Cardiac fibroblast (primary cell): ENCODE measurements at regions not wholly inside any gene's neighbourhood (a gene's known extent, or its start where the extent isn't known, plus 50 kb on each side); places are given as distances from the start of the nearest gene placed in this dataset.

Experiments used
- DNase-seq, 2 donors: peaks; one replicate each; pipeline versions ENCODE4 v3.0.0 to v3.0.0-alpha.2; 2010; ENCODE audit warnings: low read depth in 2 of 2
- H3K4me3 ChIP-seq, 2 donors: replicated peaks in 1 of 2; 1 replicate in 1 of 2; 2 replicates in 1 of 2; pipeline ENCODE4 v1.5.1; 2011; ENCODE audit warnings: low read depth in 2 of 2, low read length in 2 of 2, mild to moderate bottlenecking in 2 of 2, moderate library complexity in 1 of 2
- TF ChIP-seq, protein P1 (sequence below): IDR thresholded peaks from one replicate; pipeline ENCODE4 v1.5.1; 2011; ENCODE audit warnings: low read depth, mild to moderate bottlenecking, low read length, inconsistent platforms

DNA sequence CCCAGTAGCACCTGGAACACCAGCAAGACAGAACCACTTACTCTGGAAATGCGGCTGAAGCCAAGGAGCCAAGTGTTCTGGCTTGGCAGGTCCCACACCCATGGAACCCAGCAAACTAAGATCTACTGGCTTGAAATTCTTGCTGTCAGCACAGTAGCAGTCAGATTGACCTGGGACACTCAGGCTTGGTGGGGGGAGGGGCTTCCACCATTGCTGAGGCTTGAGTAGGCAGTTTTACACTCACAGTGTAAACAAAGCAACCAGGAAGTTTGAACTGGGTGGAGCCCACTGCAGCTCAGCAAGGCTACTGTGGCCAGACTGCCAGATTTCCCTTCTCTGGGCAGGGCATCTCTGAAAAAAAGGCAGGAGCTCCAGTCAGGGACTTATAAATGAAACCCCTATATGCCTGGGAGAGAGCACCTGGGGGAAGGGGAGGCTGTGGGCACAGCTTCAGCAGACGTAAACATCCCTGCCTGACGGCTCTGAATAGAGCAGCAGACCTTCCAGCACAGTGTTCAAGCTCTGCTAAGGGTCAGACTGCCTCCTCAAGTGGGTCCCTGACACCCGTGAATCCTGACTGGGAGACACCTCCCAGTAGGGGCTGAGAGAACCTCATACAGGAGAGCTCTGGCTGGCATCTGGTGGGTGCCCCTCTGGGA, 121.2 kb downstream of the MTERF1 start:
- no peak overlapping the region for H3K4me3 ChIP-seq
- TF ChIP-seq, protein P1, sequence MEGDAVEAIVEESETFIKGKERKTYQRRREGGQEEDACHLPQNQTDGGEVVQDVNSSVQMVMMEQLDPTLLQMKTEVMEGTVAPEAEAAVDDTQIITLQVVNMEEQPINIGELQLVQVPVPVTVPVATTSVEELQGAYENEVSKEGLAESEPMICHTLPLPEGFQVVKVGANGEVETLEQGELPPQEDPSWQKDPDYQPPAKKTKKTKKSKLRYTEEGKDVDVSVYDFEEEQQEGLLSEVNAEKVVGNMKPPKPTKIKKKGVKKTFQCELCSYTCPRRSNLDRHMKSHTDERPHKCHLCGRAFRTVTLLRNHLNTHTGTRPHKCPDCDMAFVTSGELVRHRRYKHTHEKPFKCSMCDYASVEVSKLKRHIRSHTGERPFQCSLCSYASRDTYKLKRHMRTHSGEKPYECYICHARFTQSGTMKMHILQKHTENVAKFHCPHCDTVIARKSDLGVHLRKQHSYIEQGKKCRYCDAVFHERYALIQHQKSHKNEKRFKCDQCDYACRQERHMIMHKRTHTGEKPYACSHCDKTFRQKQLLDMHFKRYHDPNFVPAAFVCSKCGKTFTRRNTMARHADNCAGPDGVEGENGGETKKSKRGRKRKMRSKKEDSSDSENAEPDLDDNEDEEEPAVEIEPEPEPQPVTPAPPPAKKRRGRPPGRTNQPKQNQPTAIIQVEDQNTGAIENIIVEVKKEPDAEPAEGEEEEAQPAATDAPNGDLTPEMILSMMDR = no peak
- peak; percentile 31 to 71 for DNase-seq

- no peak overlapping the region for H3K4me3 ChIP-seq
- no peak for DNase-seq
- TF ChIP-seq, protein P1 = no peak
Measured at GRCh38 chr7:91767820-91768219, 112.7 kb downstream of the MTERF1 start.

- TF ChIP-seq, protein P1 = no peak
- no peak overlapping the region for H3K4me3 ChIP-seq
- peak in 1 of 2 donors; percentile 9 for DNase-seq
Measured at GRCh38 chr7:91771394-91771793, 109.1 kb downstream of the MTERF1 start.

DNA sequence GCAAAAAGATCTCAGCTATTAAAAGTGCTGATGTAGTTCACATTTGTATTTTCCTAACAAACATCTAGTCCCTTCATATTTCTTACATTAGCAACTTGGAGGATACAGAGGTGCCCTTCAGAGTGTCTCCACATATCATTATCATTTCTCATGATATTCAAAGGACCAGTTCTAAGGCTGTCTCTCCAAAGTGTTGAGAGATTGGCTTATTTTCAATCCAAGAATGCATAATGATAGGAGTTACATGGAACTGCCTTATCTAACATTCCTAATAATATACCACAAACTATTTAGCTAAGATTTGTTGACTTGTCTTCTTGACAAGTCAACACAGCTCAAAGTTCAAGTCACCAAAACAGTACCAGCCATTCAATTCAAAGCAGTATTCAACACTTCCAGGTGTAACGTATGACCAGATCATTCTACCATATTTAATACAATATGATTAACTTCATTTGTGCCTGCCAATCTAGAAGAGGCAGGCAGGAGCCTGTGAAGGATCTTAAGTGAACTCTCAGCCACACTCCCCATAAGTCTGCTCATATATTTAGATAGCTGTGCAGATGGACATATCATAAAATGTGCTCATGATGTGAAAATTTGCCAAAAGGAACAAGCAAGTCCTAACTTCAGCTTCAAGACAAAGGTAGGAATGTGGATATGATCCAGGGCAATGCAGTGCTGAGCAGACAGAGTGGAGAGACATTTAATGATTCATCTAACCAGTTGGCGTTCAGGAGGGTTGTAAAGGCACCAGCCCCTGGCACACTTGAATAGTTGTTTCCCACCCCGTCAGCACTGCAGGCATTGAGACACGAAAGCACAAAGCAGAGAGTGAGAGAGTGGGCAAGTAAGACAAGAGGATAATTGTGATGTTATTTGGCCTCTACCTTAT, 108.3 kb downstream of the MTERF1 start:
- TF ChIP-seq, protein P1 = no peak
- H3K4me3 ChIP-seq = no peak overlapping the region
- DNase-seq = peak; percentile 14 to 57

DNA sequence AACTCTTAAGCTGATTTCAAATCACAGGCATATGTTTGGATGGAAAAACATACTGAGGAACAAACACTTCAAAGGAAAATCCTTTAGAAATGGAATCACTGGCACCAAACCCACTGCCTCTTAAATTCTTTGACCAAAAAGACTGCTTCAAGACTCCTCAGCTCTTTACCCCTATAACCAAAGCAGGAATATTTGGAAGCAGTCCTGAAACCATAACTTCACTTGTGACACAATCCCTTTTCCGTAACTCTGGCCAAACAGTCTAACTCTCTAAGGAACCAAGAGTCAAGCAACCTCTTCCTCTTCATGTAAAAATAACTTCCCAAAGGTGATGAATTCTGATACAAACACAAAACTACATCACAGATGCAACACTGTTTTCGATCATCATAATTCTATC, 104.3 kb downstream of the MTERF1 start:
- DNase-seq = peak in 1 of 2 donors; percentile 47

DNA sequence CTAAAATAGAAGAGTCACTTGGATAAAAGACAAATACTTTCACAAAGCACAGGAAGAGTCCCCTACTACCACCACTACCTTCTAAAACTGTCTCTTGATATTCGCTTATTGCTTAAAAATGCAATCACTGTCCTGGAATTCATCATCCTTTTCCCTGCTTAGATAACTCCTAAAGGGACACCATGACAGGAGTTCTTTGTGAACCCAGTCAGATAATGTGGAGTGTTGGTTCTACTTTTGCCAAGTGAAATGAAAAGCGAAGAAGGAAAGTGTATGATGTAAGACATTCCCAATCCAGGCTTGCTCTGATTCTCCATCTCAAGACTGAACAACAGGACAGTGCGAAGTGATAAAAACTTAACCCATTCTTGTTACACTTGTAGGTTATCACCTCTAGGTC, 103.0 kb downstream of the MTERF1 start:
- DNase-seq = no peak
- H3K4me3 ChIP-seq = no peak overlapping the region
- TF ChIP-seq, protein P1 = no peak

More for the DNA sequence above, 104.3 kb downstream of the MTERF1 start:
- no peak overlapping the region for H3K4me3 ChIP-seq
- TF ChIP-seq, protein P1 = no peak
